Esophagus squamous epithelium (tissue), 5 donors: ENCODE measurements at regions not wholly inside any gene's neighbourhood (a gene's known extent, or its start where the extent isn't known, plus 50 kb on each side); places are given as distances from the start of the nearest gene placed in this dataset.
"Not testable (repeated sequence)": the region's sequence is repeated elsewhere in the genome, so short reads cannot be mapped to it uniquely, and the experiment has no call there.

ENCODE experiments used
- DNase-seq: peaks from one replicate; lab custom pipeline; 2025; lab: John Stamatoyannopoulos, UW
- H3K27ac ChIP-seq, 4 donors: fragments of 200-600 bp; sonication (generic); one replicate each; pipeline ENCODE4 v1.5.1; 2016 to 2019; ENCODE audit warnings: mild to moderate bottlenecking in 1 of 4
- H3K27me3 ChIP-seq, 4 donors: fragments of 200-600 bp; sonication (generic); 1 replicate in 3 of 4; 2 replicates in 1 of 4; pipeline versions ENCODE4 v1.5.1 to v1.6.0; 2017 to 2021; ENCODE audit warnings: antibody characterized with exemption in 1 of 4
- H3K36me3 ChIP-seq, 3 donors: fragments of 200-600 bp; sonication (generic); one replicate each; pipeline ENCODE4 v1.5.1; 2016 to 2019
- H3K4me1 ChIP-seq, 3 donors: fragments of 200-600 bp; sonication (generic); one replicate each; pipeline ENCODE4 v1.5.1; 2017 to 2019
- H3K4me3 ChIP-seq, 4 donors: fragments of 200-600 bp; sonication (generic); 1 replicate in 3 of 4; 2 replicates in 1 of 4; pipeline ENCODE4 v1.5.1; 2016 to 2019; ENCODE audit warnings: mild to moderate bottlenecking in 2 of 4, moderate library complexity in 1 of 4
- H3K9me3 ChIP-seq, 3 donors: fragments of 200-600 bp; sonication (generic); one replicate each; pipeline ENCODE4 v1.5.1; 2016 to 2019
- CTCF ChIP-seq, 6 experiments: fragments of 450-650 bp in 4 of 6; fragments of 200-600 bp in 2 of 6; sonication (generic) in 2 of 6; IDR thresholded peaks; one replicate each; pipeline ENCODE4 v1.5.1; 2016 to 2019; ENCODE audit warnings: antibody characterized with exemption in 6 of 6, mild to moderate bottlenecking in 4 of 6, moderate library complexity in 4 of 6
- POLR2A ChIP-seq, 4 donors: fragments of 450-650 bp; IDR thresholded peaks; one replicate each; pipeline ENCODE4 v1.6.1; 2017; ENCODE audit warnings: antibody characterized with exemption in 4 of 4, mild to moderate bottlenecking in 4 of 4, moderate library complexity in 3 of 4
- WGBS, 2 donors: methylation state at CpG; one replicate each; pipeline ENCODE4 v1.1.5; 2018; 5-methylcytosine and 5-hydroxymethylcytosine counted together
- intact Hi-C: fragments of 100-400 bp; cut with DNase I; formaldehyde crosslinking; loops from one replicate; pipeline ENCODE4 v1.15.0; 2022
- donor health status: DM: yes; HTN: yes; CAD: no.

GRCh38 chr4:84110040-84110439 is 389.1 kb downstream of the NKX6-1 start:
- TF ChIP-seq CTCF (IDR thresholded peaks at IDR 0.05) = no peak
- TF ChIP-seq POLR2A (IDR thresholded peaks at IDR 0.05) = no peak
- WGBS, 2 donors = 22 to 44% methylated on average over 1 of the region's 1 CpG

GRCh38 chr4:84101653-84102625 is 397.2 kb downstream of the NKX6-1 start:
- H3K27me3 ChIP-seq, intact Hi-C loops, H3K9me3 ChIP-seq, H3K4me1 ChIP-seq, H3K4me3 ChIP-seq, H3K36me3 ChIP-seq, DNase-seq, H3K27ac ChIP-seq: not testable (repeated sequence)
- WGBS, 2 donors = 71% methylated on average over 9 of the region's 9 CpGs

More at GRCh38 chr4:84110040-84110439, 389.1 kb downstream of the NKX6-1 start:
- Histone ChIP-seq H3K4me1 (no peaks in the 10 kb centered on the region), H3K27me3 (no peaks in the 10 kb centered on the region), H3K27ac (no peak overlapping the region), H3K36me3 (no peaks in the 10 kb centered on the region), H3K9me3 (peaks cover 0 to 7% (median 0%) of the 10 kb centered on the region in 3 donors), H3K4me3 (no peak overlapping the region)
- intact Hi-C loops = no loop called here
- DNase-seq = no peak

- 54 to 72% methylated on average over 4 of the region's 4 CpGs for WGBS, 2 donors
- intact Hi-C loops = no loop called here
- Histone ChIP-seq H3K9me3 (no peaks in the 10 kb centered on the region), H3K4me3 (no peak overlapping the region), H3K36me3 (no peaks in the 10 kb centered on the region), H3K4me1 (no peaks in the 10 kb centered on the region), H3K27me3 (no peaks in the 10 kb centered on the region), H3K27ac (no peak overlapping the region)
- TF ChIP-seq POLR2A (IDR thresholded peaks at IDR 0.05) = no peak
- no peak for TF ChIP-seq CTCF (IDR thresholded peaks at IDR 0.05)
- no peak for DNase-seq
Observed at GRCh38 chr4:84100071-84100470, 399.0 kb downstream of the NKX6-1 start.

- no peak for DNase-seq
- H3K27me3 ChIP-seq = no peaks in the 10 kb centered on the region
- no peaks in the 10 kb centered on the region for H3K4me1 ChIP-seq
- H3K36me3 ChIP-seq = no peaks in the 10 kb centered on the region
- no peaks in the 10 kb centered on the region for H3K9me3 ChIP-seq
- intact Hi-C loops = no loop called here
- H3K27ac ChIP-seq = no peak overlapping the region
- 23 to 44% methylated on average over 2 of the region's 2 CpGs for WGBS, 2 donors
- no peak overlapping the region for H3K4me3 ChIP-seq
- TF ChIP-seq POLR2A (IDR thresholded peaks at IDR 0.05) = no peak
- TF ChIP-seq CTCF (IDR thresholded peaks at IDR 0.05) = no peak
Observed at GRCh38 chr4:84099599-84099998, 399.5 kb downstream of the NKX6-1 start.

GRCh38 chr4:84091266-84091665 is 407.8 kb downstream of the NKX6-1 start:
- H3K27ac ChIP-seq = no peak overlapping the region
- no peak for DNase-seq
- WGBS, 2 donors = 27 to 35% methylated on average over 2 of the region's 2 CpGs
- no peaks in the 10 kb centered on the region for H3K27me3 ChIP-seq
- no peaks in the 10 kb centered on the region for H3K9me3 ChIP-seq
- H3K4me1 ChIP-seq = no peaks in the 10 kb centered on the region
- TF ChIP-seq POLR2A (IDR thresholded peaks at IDR 0.05) (no peak), CTCF (IDR thresholded peaks at IDR 0.05) (no peak)
- no peak overlapping the region for H3K4me3 ChIP-seq
- no peaks in the 10 kb centered on the region for H3K36me3 ChIP-seq
- intact Hi-C loops = no loop called here
